IMR-90 (cell line): ENCODE measurements at regions not wholly inside any gene's neighbourhood (a gene's known extent, or its start where the extent isn't known, plus 50 kb on each side); places are given as distances from the start of the nearest gene placed in this dataset.

Source experiments
- BHLHE40 ChIP-seq: fragments of 150-350 bp; IDR thresholded peaks from 2 replicates; pipeline ENCODE4 v1.6.1; 2016; ENCODE audit warnings: mild to moderate bottlenecking, low read depth, low read length
- CEBPB ChIP-seq: IDR thresholded peaks from 2 replicates; pipeline ENCODE4 v1.6.1; 2012; ENCODE audit warnings: low read depth, low read length, improper control_type of control experiment
- FOS ChIP-seq: fragments of 150-350 bp; IDR thresholded peaks from 2 replicates; pipeline ENCODE4 v1.6.1; 2016; ENCODE audit warnings: low read depth, low read length
- MAZ ChIP-seq: IDR thresholded peaks from 2 replicates; pipeline ENCODE4 v1.6.1; 2012; ENCODE audit warnings: low read depth, mild to moderate bottlenecking, low read length, improper control_type of control experiment, moderate library complexity, borderline replicate concordance
- MXI1 ChIP-seq: IDR thresholded peaks from 2 replicates; pipeline ENCODE4 v1.6.1; 2012; ENCODE audit warnings: low read depth, mild to moderate bottlenecking, low read length, moderate library complexity, borderline replicate concordance
- NFE2L2 ChIP-seq: fragments of 150-350 bp; IDR thresholded peaks from 2 replicates; pipeline ENCODE4 v1.6.1; 2016; ENCODE audit warnings: low read depth, mild to moderate bottlenecking, low read length
- POLR2A ChIP-seq: IDR thresholded peaks from 2 replicates; pipeline ENCODE4 v1.6.1; 2012; ENCODE audit warnings: mild to moderate bottlenecking, low read depth, low read length
- RAD21 ChIP-seq: IDR thresholded peaks from 2 replicates; pipeline ENCODE4 v1.6.1; 2012; ENCODE audit warnings: low read length, improper control_type of control experiment
- RCOR1 ChIP-seq: IDR thresholded peaks from 2 replicates; pipeline ENCODE4 v1.6.1; 2012; ENCODE audit warnings: mild to moderate bottlenecking, low read length, improper control_type of control experiment; ENCODE audit not compliant: insufficient replicate concordance
- RFX5 ChIP-seq: IDR thresholded peaks from 2 replicates; pipeline ENCODE4 v1.8.0; 2012; ENCODE audit warnings: low read depth, mild to moderate bottlenecking, low read length, moderate library complexity
- SMC3 ChIP-seq: fragments of 150-350 bp; IDR thresholded peaks from 2 replicates; pipeline ENCODE4 v1.6.1; 2016; ENCODE audit warnings: low read depth, mild to moderate bottlenecking, antibody characterized with exemption, low read length, moderate library complexity
- TF ChIP-seq, protein P1 (sequence below): conservative IDR thresholded peaks from 2 replicates; pipeline ENCODE4 v1.5.1; 2012; ENCODE audit warnings: mild to moderate bottlenecking, low read depth, low read length, improper control_type of control experiment
- TF ChIP-seq, protein P2 (sequence below): fragments of 150-350 bp; IDR thresholded peaks from 2 replicates; pipeline ENCODE4 v1.6.1; 2016; ENCODE audit warnings: low read depth, mild to moderate bottlenecking, low read length, moderate library complexity, borderline replicate concordance
- TF ChIP-seq, protein P3 (sequence below): fragments of 150-350 bp; IDR thresholded peaks from 2 replicates; pipeline ENCODE4 v1.6.1; 2017; ENCODE audit warnings: mild to moderate bottlenecking, antibody characterized with exemption, low read length, low read depth

DNA sequence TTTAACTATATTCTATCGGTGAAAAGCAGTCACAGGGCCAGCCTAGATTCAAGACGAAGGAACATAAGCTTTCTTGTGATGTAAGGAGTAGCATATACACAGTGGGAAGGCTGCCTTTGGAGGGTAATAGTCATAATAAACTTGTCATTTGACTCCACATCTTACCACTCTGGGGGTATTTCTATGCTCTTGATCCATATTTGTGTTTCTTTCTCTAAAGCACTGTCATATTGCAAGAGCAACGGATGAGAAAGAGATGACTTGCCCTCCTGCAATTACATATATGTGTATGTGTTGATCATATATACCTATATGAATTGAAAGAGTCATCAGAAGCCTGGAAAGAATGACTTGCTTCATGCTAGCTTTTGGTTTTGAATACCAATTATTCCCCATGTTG is 225.4 kb upstream of the HS3ST3A1 start:
- no peak for TF ChIP-seq RFX5
- TF ChIP-seq, protein P1, sequence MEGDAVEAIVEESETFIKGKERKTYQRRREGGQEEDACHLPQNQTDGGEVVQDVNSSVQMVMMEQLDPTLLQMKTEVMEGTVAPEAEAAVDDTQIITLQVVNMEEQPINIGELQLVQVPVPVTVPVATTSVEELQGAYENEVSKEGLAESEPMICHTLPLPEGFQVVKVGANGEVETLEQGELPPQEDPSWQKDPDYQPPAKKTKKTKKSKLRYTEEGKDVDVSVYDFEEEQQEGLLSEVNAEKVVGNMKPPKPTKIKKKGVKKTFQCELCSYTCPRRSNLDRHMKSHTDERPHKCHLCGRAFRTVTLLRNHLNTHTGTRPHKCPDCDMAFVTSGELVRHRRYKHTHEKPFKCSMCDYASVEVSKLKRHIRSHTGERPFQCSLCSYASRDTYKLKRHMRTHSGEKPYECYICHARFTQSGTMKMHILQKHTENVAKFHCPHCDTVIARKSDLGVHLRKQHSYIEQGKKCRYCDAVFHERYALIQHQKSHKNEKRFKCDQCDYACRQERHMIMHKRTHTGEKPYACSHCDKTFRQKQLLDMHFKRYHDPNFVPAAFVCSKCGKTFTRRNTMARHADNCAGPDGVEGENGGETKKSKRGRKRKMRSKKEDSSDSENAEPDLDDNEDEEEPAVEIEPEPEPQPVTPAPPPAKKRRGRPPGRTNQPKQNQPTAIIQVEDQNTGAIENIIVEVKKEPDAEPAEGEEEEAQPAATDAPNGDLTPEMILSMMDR: no peak
- TF ChIP-seq POLR2A: no peak
- TF ChIP-seq MXI1: no peak
- TF ChIP-seq MAZ: no peak
- TF ChIP-seq BHLHE40: no peak
- TF ChIP-seq RCOR1: no peak
- no peak for TF ChIP-seq FOS
- no peak for TF ChIP-seq RAD21
- no peak for TF ChIP-seq CEBPB
- TF ChIP-seq, protein P2, sequence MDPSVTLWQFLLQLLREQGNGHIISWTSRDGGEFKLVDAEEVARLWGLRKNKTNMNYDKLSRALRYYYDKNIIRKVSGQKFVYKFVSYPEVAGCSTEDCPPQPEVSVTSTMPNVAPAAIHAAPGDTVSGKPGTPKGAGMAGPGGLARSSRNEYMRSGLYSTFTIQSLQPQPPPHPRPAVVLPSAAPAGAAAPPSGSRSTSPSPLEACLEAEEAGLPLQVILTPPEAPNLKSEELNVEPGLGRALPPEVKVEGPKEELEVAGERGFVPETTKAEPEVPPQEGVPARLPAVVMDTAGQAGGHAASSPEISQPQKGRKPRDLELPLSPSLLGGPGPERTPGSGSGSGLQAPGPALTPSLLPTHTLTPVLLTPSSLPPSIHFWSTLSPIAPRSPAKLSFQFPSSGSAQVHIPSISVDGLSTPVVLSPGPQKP: no peak
- TF ChIP-seq, protein P3, sequence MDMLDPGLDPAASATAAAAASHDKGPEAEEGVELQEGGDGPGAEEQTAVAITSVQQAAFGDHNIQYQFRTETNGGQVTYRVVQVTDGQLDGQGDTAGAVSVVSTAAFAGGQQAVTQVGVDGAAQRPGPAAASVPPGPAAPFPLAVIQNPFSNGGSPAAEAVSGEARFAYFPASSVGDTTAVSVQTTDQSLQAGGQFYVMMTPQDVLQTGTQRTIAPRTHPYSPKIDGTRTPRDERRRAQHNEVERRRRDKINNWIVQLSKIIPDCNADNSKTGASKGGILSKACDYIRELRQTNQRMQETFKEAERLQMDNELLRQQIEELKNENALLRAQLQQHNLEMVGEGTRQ: no peak
- TF ChIP-seq NFE2L2: no peak
- TF ChIP-seq SMC3: no peak
